ENCODE measurements at regions not wholly inside any gene's neighbourhood (a gene's known extent, or its start where the extent isn't known, plus 50 kb on each side); places are given as distances from the start of the nearest gene placed in this dataset.
"Not testable (repeated sequence)": the region's sequence is repeated elsewhere in the genome, so short reads cannot be mapped to it uniquely, and the experiment has no call there.

- no peak for DNase-seq
- CTCF ChIA-PET: no interaction called here
- no peak overlapping the region for H3K27ac Mint-ChIP-seq
- POLR2A ChIA-PET: no interaction called here
- H3K4me3 Mint-ChIP-seq: no peak overlapping the region
- no peaks in the 10 kb centered on the region for H3K4me1 Mint-ChIP-seq
- peaks cover 5% of the 10 kb centered on the region for H3K9me3 Mint-ChIP-seq
- no peaks in the 10 kb centered on the region for H3K27me3 Mint-ChIP-seq
- H3K36me3 Mint-ChIP-seq (ENCODE audit: low read depth): no peaks in the 10 kb centered on the region
Observed at GRCh38 chr2:123448801-123449200, 576.3 kb upstream of the CNTNAP5 start.

GRCh38 chr2:123451542-123451941 is 573.5 kb upstream of the CNTNAP5 start:
- ChIA-PET POLR2A (no interaction called here), CTCF (no interaction called here)
- Mint-ChIP-seq H3K36me3 (ENCODE audit: low read depth) (no peaks in the 10 kb centered on the region), H3K4me3 (no peak overlapping the region), H3K27ac (no peak overlapping the region), H3K4me1 (no peaks in the 10 kb centered on the region), H3K27me3 (no peaks in the 10 kb centered on the region), H3K9me3 (peaks cover 14% of the 10 kb centered on the region)
- no peak for DNase-seq

GRCh38 chr2:123453046-123453700 is 571.9 kb upstream of the CNTNAP5 start:
- Mint-ChIP-seq H3K27me3 (no peaks in the 10 kb centered on the region), H3K27ac (no peak overlapping the region), H3K4me3 (no peak overlapping the region), H3K4me1 (no peaks in the 10 kb centered on the region), H3K9me3 (peaks cover 11% of the 10 kb centered on the region), H3K36me3 (ENCODE audit: low read depth) (no peaks in the 10 kb centered on the region)
- POLR2A ChIA-PET: no interaction called here
- CTCF ChIA-PET: no interaction called here
- no peak for DNase-seq

- H3K36me3 Mint-ChIP-seq (ENCODE audit: low read depth): no peaks in the 10 kb centered on the region
- CTCF ChIA-PET: no interaction called here
- no peak overlapping the region for H3K4me3 Mint-ChIP-seq
- H3K27me3 Mint-ChIP-seq: no peaks in the 10 kb centered on the region
- DNase-seq: no peak
- H3K27ac Mint-ChIP-seq: no peak overlapping the region
- POLR2A ChIA-PET: no interaction called here
- no peaks in the 10 kb centered on the region for H3K4me1 Mint-ChIP-seq
- peaks cover 11% of the 10 kb centered on the region for H3K9me3 Mint-ChIP-seq
Observed at GRCh38 chr2:123453772-123454171, 571.3 kb upstream of the CNTNAP5 start.

GRCh38 chr2:123455234-123455633 is 569.9 kb upstream of the CNTNAP5 start:
- H3K36me3 Mint-ChIP-seq (ENCODE audit: low read depth); CTCF ChIA-PET; DNase-seq; H3K27me3 Mint-ChIP-seq; H3K4me1 Mint-ChIP-seq; H3K27ac Mint-ChIP-seq; POLR2A ChIA-PET; H3K4me3 Mint-ChIP-seq: not testable (repeated sequence)
- peaks cover 11% of the 10 kb centered on the region for H3K9me3 Mint-ChIP-seq

GRCh38 chr2:123456416-123456815 is 568.7 kb upstream of the CNTNAP5 start:
- no peak overlapping the region for H3K27ac Mint-ChIP-seq
- CTCF ChIA-PET: interaction anchor here (0.9 kb wide), 1 partner anchor 13 kb away, joined by 3 read pairs; no protein-coding TSS in a partner anchor
- POLR2A ChIA-PET: no interaction called here

GRCh38 chr2:123463886-123464285 is 561.2 kb upstream of the CNTNAP5 start:
- Mint-ChIP-seq H3K27me3 (no peaks in the 10 kb centered on the region), H3K27ac (no peak overlapping the region), H3K9me3 (no peaks in the 10 kb centered on the region), H3K36me3 (ENCODE audit: low read depth) (no peaks in the 10 kb centered on the region), H3K4me1 (no peaks in the 10 kb centered on the region), H3K4me3 (no peak overlapping the region)
- ChIA-PET POLR2A (no interaction called here), CTCF (no interaction called here)
- DNase-seq: no peak

More at GRCh38 chr2:123456416-123456815, 568.7 kb upstream of the CNTNAP5 start:
- no peaks in the 10 kb centered on the region for H3K4me1 Mint-ChIP-seq
- H3K36me3 Mint-ChIP-seq (ENCODE audit: low read depth): no peaks in the 10 kb centered on the region
- no peak overlapping the region for H3K4me3 Mint-ChIP-seq
- DNase-seq: no peak
- H3K9me3 Mint-ChIP-seq: peaks cover 11% of the 10 kb centered on the region
- no peaks in the 10 kb centered on the region for H3K27me3 Mint-ChIP-seq

- Mint-ChIP-seq H3K27me3 (no peaks in the 10 kb centered on the region), H3K27ac (no peak overlapping the region), H3K9me3 (no peaks in the 10 kb centered on the region), H3K4me1 (no peaks in the 10 kb centered on the region), H3K4me3 (no peak overlapping the region), H3K36me3 (ENCODE audit: low read depth) (no peaks in the 10 kb centered on the region)
- no peak for DNase-seq
- ChIA-PET CTCF (no interaction called here), POLR2A (no interaction called here)
Observed at GRCh38 chr2:123468071-123468470, 557.0 kb upstream of the CNTNAP5 start.

GRCh38 chr2:123481406-123481805 is 543.7 kb upstream of the CNTNAP5 start:
- ChIA-PET CTCF (no interaction called here), POLR2A (no interaction called here)
- Mint-ChIP-seq H3K36me3 (ENCODE audit: low read depth) (no peaks in the 10 kb centered on the region), H3K9me3 (no peaks in the 10 kb centered on the region), H3K4me1 (no peaks in the 10 kb centered on the region), H3K27me3 (no peaks in the 10 kb centered on the region), H3K4me3 (no peak overlapping the region), H3K27ac (no peak overlapping the region)
- DNase-seq: no peak

GRCh38 chr2:123485056-123485455 is 540.0 kb upstream of the CNTNAP5 start:
- Mint-ChIP-seq H3K9me3 (no peaks in the 10 kb centered on the region), H3K27ac (no peak overlapping the region), H3K27me3 (no peaks in the 10 kb centered on the region), H3K36me3 (ENCODE audit: low read depth) (no peaks in the 10 kb centered on the region), H3K4me3 (no peak overlapping the region), H3K4me1 (no peaks in the 10 kb centered on the region)
- no peak for DNase-seq
- POLR2A ChIA-PET: no interaction called here
- CTCF ChIA-PET: no interaction called here

- peaks cover 15% of the 10 kb centered on the region for H3K9me3 Mint-ChIP-seq
- DNase-seq: no peak
- no peak overlapping the region for H3K4me3 Mint-ChIP-seq
- H3K27ac Mint-ChIP-seq: no peak overlapping the region
- H3K36me3 Mint-ChIP-seq (ENCODE audit: low read depth): no peaks in the 10 kb centered on the region
- H3K27me3 Mint-ChIP-seq: no peaks in the 10 kb centered on the region
- no peaks in the 10 kb centered on the region for H3K4me1 Mint-ChIP-seq
- CTCF ChIA-PET: no interaction called here
- POLR2A ChIA-PET: no interaction called here
Observed at GRCh38 chr2:123493687-123494086, 531.4 kb upstream of the CNTNAP5 start.

- CTCF ChIA-PET: no interaction called here
- POLR2A ChIA-PET: interaction anchor here (0.7 kb wide), 1 partner anchor 56 kb away, joined by 3 read pairs; no protein-coding TSS in a partner anchor
- no peak for DNase-seq
- peaks cover 15% of the 10 kb centered on the region for H3K9me3 Mint-ChIP-seq
- no peak overlapping the region for H3K4me3 Mint-ChIP-seq
- no peaks in the 10 kb centered on the region for H3K4me1 Mint-ChIP-seq
- H3K27ac Mint-ChIP-seq: no peak overlapping the region
- no peaks in the 10 kb centered on the region for H3K27me3 Mint-ChIP-seq
- no peaks in the 10 kb centered on the region for H3K36me3 Mint-ChIP-seq (ENCODE audit: low read depth)
Observed at GRCh38 chr2:123495241-123495640, 529.8 kb upstream of the CNTNAP5 start.

- ChIA-PET POLR2A (no interaction called here), CTCF (no interaction called here)
- Mint-ChIP-seq H3K27ac (no peak overlapping the region), H3K4me1 (no peaks in the 10 kb centered on the region), H3K4me3 (no peak overlapping the region), H3K27me3 (no peaks in the 10 kb centered on the region), H3K36me3 (ENCODE audit: low read depth) (no peaks in the 10 kb centered on the region), H3K9me3 (peaks cover 10% of the 10 kb centered on the region)
- no peak for DNase-seq
Observed at GRCh38 chr2:123500346-123500745, 524.7 kb upstream of the CNTNAP5 start.

GRCh38 chr2:123500988-123501387 is 524.1 kb upstream of the CNTNAP5 start:
- DNase-seq: no peak
- Mint-ChIP-seq H3K27me3 (no peaks in the 10 kb centered on the region), H3K4me1 (no peaks in the 10 kb centered on the region), H3K4me3 (no peak overlapping the region), H3K36me3 (ENCODE audit: low read depth) (no peaks in the 10 kb centered on the region), H3K9me3 (peaks cover 10% of the 10 kb centered on the region), H3K27ac (no peak overlapping the region)
- ChIA-PET CTCF (no interaction called here), POLR2A (no interaction called here)
